B cell (primary cell): ENCODE measurements at regions not wholly inside any gene's neighbourhood (a gene's known extent, or its start where the extent isn't known, plus 50 kb on each side); places are given as distances from the start of the nearest gene placed in this dataset.

Experiments
- ATAC-seq: fragments of 200-7000 bp; cut with Tn5 transposase; one replicate; pipeline ENCODE4 v1.10.0; 2021; ENCODE audit warnings: low read depth, mild to moderate bottlenecking, moderate number of reproducible peaks, moderate library complexity
- CTCF ChIA-PET: fragments of 350-600 bp; sonication (Branson Sonifier 250); formaldehyde crosslinking; loops from one replicate; lab custom pipeline; 2021; ENCODE audit warnings: antibody characterized with exemption, inconsistent platforms; lab: Charles Lee
- POLR2A ChIA-PET: fragments of 350-600 bp; sonication (Branson Sonifier 250); formaldehyde crosslinking; loops from one replicate; lab custom pipeline; 2021; ENCODE audit warnings: antibody characterized with exemption; lab: Charles Lee
- DNase-seq: peaks from one replicate; pipeline ENCODE4 v3.0.0; 2013
- H2AFZ ChIP-seq: 2 replicates; pipeline ENCODE4 v1.6.1; 2012; ENCODE audit warnings: mild to moderate bottlenecking, low read depth, low read length; ENCODE audit not compliant: insufficient read depth, poor library complexity, severe bottlenecking
- H3K27ac ChIP-seq, 2 donors: 1 replicate in 1 of 2; 2 replicates in 1 of 2; pipeline ENCODE4 v1.5.1; 2012 to 2013; ENCODE audit warnings: low read length in 2 of 2, mild to moderate bottlenecking in 2 of 2, moderate library complexity in 1 of 2
- H3K27me3 ChIP-seq, 4 experiments: fragments of 200-600 bp in 1 of 4; sonication (generic) in 1 of 4; replicated peaks in 1 of 4; 1 replicate in 2 of 4; 2 replicates in 2 of 4; pipeline versions ENCODE4 v1.6.1 to v1.7.0; 2013 to 2016; ENCODE audit warnings: low read length in 3 of 4, mild to moderate bottlenecking in 2 of 4, mixed read lengths in 1 of 4, moderate library complexity in 1 of 4; ENCODE audit not compliant: insufficient read depth in 4 of 4, control insufficient read depth in 3 of 4; ENCODE audit errors: control extremely low read depth in 1 of 4
- H3K36me3 ChIP-seq, 2 experiments: replicated peaks in 1 of 2; 1 replicate in 1 of 2; 2 replicates in 1 of 2; pipeline versions ENCODE4 v1.6.1 to v1.7.1; 2013; ENCODE audit warnings: low read length in 1 of 2; ENCODE audit not compliant: insufficient read depth in 2 of 2, control insufficient read depth in 1 of 2; ENCODE audit errors: control extremely low read depth in 1 of 2, extremely low read depth in 1 of 2
- H3K4me1 ChIP-seq, 2 donors: fragments of 200-600 bp in 1 of 2; sonication (generic) in 1 of 2; 1 replicate in 1 of 2; 2 replicates in 1 of 2; pipeline versions ENCODE4 v1.5.1 to v1.6.1; 2013 to 2017; ENCODE audit warnings: low read length in 2 of 2; ENCODE audit not compliant: control insufficient read depth in 2 of 2, insufficient read depth in 2 of 2
- H3K4me2 ChIP-seq: replicated peaks from 2 replicates; pipeline ENCODE3; 2012; ENCODE audit warnings: mild to moderate bottlenecking, low read depth, low read length; ENCODE audit not compliant: poor library complexity, severe bottlenecking
- H3K4me3 ChIP-seq, 5 experiments: fragments of 200-600 bp in 1 of 5; sonication (generic) in 1 of 5; 1 replicate in 3 of 5; 2 replicates in 2 of 5; pipeline versions ENCODE4 v1.5.1 to v1.7.0; 2011 to 2016; ENCODE audit warnings: low read length in 4 of 5, mild to moderate bottlenecking in 4 of 5, low read depth in 2 of 5, control low read depth in 1 of 5, moderate library complexity in 1 of 5; ENCODE audit not compliant: insufficient read depth in 1 of 5; ENCODE audit errors: control extremely low read depth in 1 of 5, extremely low read depth in 1 of 5
- H3K79me2 ChIP-seq: fragments of 200-600 bp; sonication (generic); one replicate; pipeline ENCODE4 v1.6.0; 2016; ENCODE audit warnings: low read length; ENCODE audit not compliant: control insufficient read depth, insufficient read depth
- H3K9ac ChIP-seq: fragments of 200-600 bp; sonication (generic); 2 replicates; pipeline ENCODE4 v1.6.1; 2017; ENCODE audit warnings: mild to moderate bottlenecking, low read length, moderate library complexity
- H3K9me3 ChIP-seq, 3 donors: one replicate each; pipeline versions ENCODE4 v1.6.1 to v1.7.1; 2013; ENCODE audit warnings: low read length in 2 of 3; ENCODE audit not compliant: control insufficient read depth in 2 of 3, insufficient read depth in 1 of 3; ENCODE audit errors: control extremely low read depth in 1 of 3
- H4K20me1 ChIP-seq: 2 replicates; pipeline ENCODE4 v1.6.0; 2012; ENCODE audit warnings: mild to moderate bottlenecking, low read length; ENCODE audit not compliant: insufficient read depth, control insufficient read depth, poor library complexity, severe bottlenecking
- H3K27ac Mint-ChIP-seq: one replicate; pipeline ENCODE4 v1.8.0; 2021; ENCODE audit warnings: mixed read lengths
- H3K27me3 Mint-ChIP-seq: one replicate; pipeline ENCODE4 v1.8.0; 2021; ENCODE audit warnings: mixed read lengths
- H3K4me1 Mint-ChIP-seq: one replicate; pipeline ENCODE4 v1.8.0; 2021; ENCODE audit warnings: mixed read lengths
- H3K4me3 Mint-ChIP-seq: one replicate; pipeline ENCODE4 v1.8.0; 2021; ENCODE audit warnings: mixed read lengths
- H3K9me3 Mint-ChIP-seq: one replicate; pipeline ENCODE4 v1.8.0; 2022; ENCODE audit warnings: mixed read lengths; ENCODE audit not compliant: insufficient read depth
- CTCF ChIP-seq: fragments of 200-600 bp; IDR thresholded peaks from one replicate; pipeline ENCODE4 v1.8.0; 2022; ENCODE audit warnings: antibody characterized with exemption, mild to moderate bottlenecking
- EZH2 ChIP-seq: IDR thresholded peaks from 2 replicates; pipeline ENCODE4 v1.6.1; 2012; ENCODE audit warnings: borderline replicate concordance, low read depth, mild to moderate bottlenecking, moderate library complexity, low read length; ENCODE audit not compliant: insufficient read depth, poor library complexity, severe bottlenecking
- WGBS: methylation state at CpG from one replicate; pipeline ENCODE4 v1.1.5; 2013; ENCODE audit warnings: missing lambda C conversion rate; ENCODE audit not compliant: insufficient coverage; 5-methylcytosine and 5-hydroxymethylcytosine counted together
- intact Hi-C: fragments of 100-400 bp; cut with micrococcal nuclease; formaldehyde crosslinking; loops from one replicate; pipeline ENCODE4 v1.10.0; 2022

GRCh38 chr21:19914028-19914427, 1084.2 kb upstream of the NCAM2 start:
- Mint-ChIP-seq H3K27ac (no peak overlapping the region), H3K27me3 (no peaks in the 10 kb centered on the region)
- no peak for ATAC-seq

DNA sequence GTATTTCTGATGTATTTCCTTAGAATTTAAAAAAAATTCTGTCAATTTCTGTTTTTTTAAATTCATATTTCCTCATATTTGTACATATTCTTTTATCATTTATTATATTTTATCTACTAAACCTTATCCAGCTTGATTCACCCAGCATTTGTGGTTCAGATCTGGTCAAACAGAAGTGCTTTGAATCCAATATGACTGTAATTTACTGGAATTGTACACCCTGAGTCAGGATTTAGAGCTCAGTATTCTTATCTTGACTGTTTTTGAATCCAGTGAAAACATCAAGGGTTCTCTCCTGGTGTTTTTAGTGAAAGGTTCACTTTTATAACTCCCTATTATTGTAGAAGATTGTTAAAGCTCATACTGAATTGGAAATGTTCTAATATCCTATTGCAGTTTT, 1077.0 kb upstream of the NCAM2 start:
- Histone ChIP-seq H2AFZ (no peak overlapping the region), H3K27ac (no peak overlapping the region), H3K9me3 (peaks cover 0 to 2% (median 0%) of the 10 kb centered on the region in 3 donors), H3K36me3 (no peaks in the 10 kb centered on the region), H3K4me2 (no peak overlapping the region), H4K20me1 (no peaks in the 10 kb centered on the region), H3K4me1 (no peaks in the 10 kb centered on the region), H3K9ac (no peak overlapping the region), H3K4me3 (no peak overlapping the region), H3K27me3 (no peaks in the 10 kb centered on the region), H3K79me2 (no peaks in the 10 kb centered on the region)
- no peak overlapping the region for H3K4me3 Mint-ChIP-seq
- no peaks in the 10 kb centered on the region for H3K4me1 Mint-ChIP-seq
- H3K27ac Mint-ChIP-seq = no peak overlapping the region
- ChIA-PET CTCF (no interaction called here), POLR2A (no interaction called here)
- no peaks in the 10 kb centered on the region for H3K27me3 Mint-ChIP-seq
- intact Hi-C loops = no loop called here
- H3K9me3 Mint-ChIP-seq = no peaks in the 10 kb centered on the region
- DNase-seq = no peak
- no peak for ATAC-seq
- TF ChIP-seq EZH2 (no peak), CTCF (no peak)

More at GRCh38 chr21:19914028-19914427, 1084.2 kb upstream of the NCAM2 start:
- Mint-ChIP-seq H3K4me3 (no peak overlapping the region), H3K4me1 (no peaks in the 10 kb centered on the region), H3K9me3 (no peaks in the 10 kb centered on the region)
- Histone ChIP-seq H3K4me2 (no peak overlapping the region), H4K20me1 (no peaks in the 10 kb centered on the region), H3K4me1 (no peaks in the 10 kb centered on the region), H3K79me2 (no peaks in the 10 kb centered on the region), H2AFZ (no peak overlapping the region), H3K9me3 (peaks cover 0 to 2% (median 0%) of the 10 kb centered on the region in 3 donors), H3K4me3 (no peak overlapping the region), H3K27ac (no peak overlapping the region), H3K9ac (no peak overlapping the region), H3K27me3 (no peaks in the 10 kb centered on the region), H3K36me3 (no peaks in the 10 kb centered on the region)
- 89% methylated on average over 5 of the region's 6 CpGs for WGBS
- intact Hi-C loops = no loop called here
- CTCF ChIA-PET = no interaction called here
- DNase-seq = no peak
- POLR2A ChIA-PET = no interaction called here
- no peak for TF ChIP-seq CTCF
- TF ChIP-seq EZH2 = no peak
